Glutamatergic neuron (in vitro differentiated cells): ENCODE measurements at regions not wholly inside any gene's neighbourhood (a gene's known extent, or its start where the extent isn't known, plus 50 kb on each side); places are given as distances from the start of the nearest gene placed in this dataset.
"Not testable (repeated sequence)": the region's sequence is repeated elsewhere in the genome, so short reads cannot be mapped to it uniquely, and the experiment has no call there.

Source experiments
- DNase-seq: peaks from one replicate; pipeline ENCODE4 v3.0.0; 2022
- H3K27ac Mint-ChIP-seq: one replicate; pipeline ENCODE4 v1.8.0; 2020; ENCODE audit warnings: mild to moderate bottlenecking, mixed read lengths, inconsistent platforms; ENCODE audit not compliant: unreplicated experiment
- H3K27me3 Mint-ChIP-seq: one replicate; pipeline ENCODE4 v1.8.0; 2020; ENCODE audit warnings: mild to moderate bottlenecking, moderate library complexity, mixed read lengths, inconsistent platforms; ENCODE audit not compliant: unreplicated experiment
- H3K36me3 Mint-ChIP-seq: one replicate; pipeline ENCODE4 v1.8.0; 2020; ENCODE audit warnings: mild to moderate bottlenecking, mixed read lengths, inconsistent platforms; ENCODE audit not compliant: unreplicated experiment
- H3K4me1 Mint-ChIP-seq: one replicate; pipeline ENCODE4 v1.8.0; 2020; ENCODE audit warnings: mild to moderate bottlenecking, low read depth, mixed read lengths, inconsistent platforms; ENCODE audit not compliant: unreplicated experiment
- H3K4me3 Mint-ChIP-seq: one replicate; pipeline ENCODE4 v1.8.0; 2020; ENCODE audit warnings: mild to moderate bottlenecking, mixed read lengths, inconsistent platforms; ENCODE audit not compliant: unreplicated experiment
- H3K9me3 Mint-ChIP-seq: one replicate; pipeline ENCODE4 v1.8.0; 2020; ENCODE audit warnings: mild to moderate bottlenecking, moderate library complexity, mixed read lengths, inconsistent platforms; ENCODE audit not compliant: unreplicated experiment
- CTCF ChIP-seq: fragments of 200-600 bp; sonication (generic); IDR thresholded peaks from one replicate; pipeline ENCODE4 v1.5.0; 2021; ENCODE audit not compliant: partially characterized antibody, unreplicated experiment

- TF ChIP-seq CTCF = no peak
- no peak for DNase-seq
- H3K4me1 Mint-ChIP-seq = peaks cover 2% of the 10 kb centered on the region
- H3K27ac Mint-ChIP-seq = no peak overlapping the region
- H3K4me3 Mint-ChIP-seq = no peak overlapping the region
- no peaks in the 10 kb centered on the region for H3K9me3 Mint-ChIP-seq
- H3K36me3 Mint-ChIP-seq = no peaks in the 10 kb centered on the region
- no peaks in the 10 kb centered on the region for H3K27me3 Mint-ChIP-seq
Measured at GRCh38 chr5:123283499-123283898, 139.7 kb downstream of the CEP120 start.

GRCh38 chr5:123283031-123283430 lies 140.2 kb downstream of the CEP120 start:
- TF ChIP-seq CTCF = no peak
- H3K9me3 Mint-ChIP-seq = no peaks in the 10 kb centered on the region
- H3K27me3 Mint-ChIP-seq = no peaks in the 10 kb centered on the region
- no peak overlapping the region for H3K27ac Mint-ChIP-seq
- DNase-seq = no peak
- H3K4me3 Mint-ChIP-seq = no peak overlapping the region
- peaks cover 2% of the 10 kb centered on the region for H3K4me1 Mint-ChIP-seq
- no peaks in the 10 kb centered on the region for H3K36me3 Mint-ChIP-seq

GRCh38 chr5:123282444-123282843 lies 140.8 kb downstream of the CEP120 start:
- TF ChIP-seq CTCF = no peak
- Mint-ChIP-seq H3K27me3 (no peaks in the 10 kb centered on the region), H3K4me1 (peaks cover 2% of the 10 kb centered on the region), H3K36me3 (no peaks in the 10 kb centered on the region), H3K4me3 (no peak overlapping the region), H3K27ac (no peak overlapping the region), H3K9me3 (no peaks in the 10 kb centered on the region)
- no peak for DNase-seq

- not testable (repeated sequence) for H3K4me1 Mint-ChIP-seq, H3K27me3 Mint-ChIP-seq, H3K27ac Mint-ChIP-seq, DNase-seq, H3K4me3 Mint-ChIP-seq, H3K36me3 Mint-ChIP-seq, H3K9me3 Mint-ChIP-seq
Measured at GRCh38 chr5:123280854-123281253, 142.3 kb downstream of the CEP120 start.

- no peaks in the 10 kb centered on the region for H3K36me3 Mint-ChIP-seq
- no peak overlapping the region for H3K27ac Mint-ChIP-seq
- H3K27me3 Mint-ChIP-seq = no peaks in the 10 kb centered on the region
- no peak for TF ChIP-seq CTCF
- no peak for DNase-seq
- H3K9me3 Mint-ChIP-seq = no peaks in the 10 kb centered on the region
- H3K4me1 Mint-ChIP-seq = no peaks in the 10 kb centered on the region
- H3K4me3 Mint-ChIP-seq = no peak overlapping the region
Measured at GRCh38 chr5:123279136-123279535, 144.1 kb downstream of the CEP120 start.

GRCh38 chr5:123278284-123278683 lies 144.9 kb downstream of the CEP120 start:
- H3K27me3 Mint-ChIP-seq = no peaks in the 10 kb centered on the region
- H3K4me1 Mint-ChIP-seq = no peaks in the 10 kb centered on the region
- no peaks in the 10 kb centered on the region for H3K9me3 Mint-ChIP-seq
- no peak for TF ChIP-seq CTCF
- H3K4me3 Mint-ChIP-seq = no peak overlapping the region
- no peak for DNase-seq
- no peak overlapping the region for H3K27ac Mint-ChIP-seq
- no peaks in the 10 kb centered on the region for H3K36me3 Mint-ChIP-seq
